CD4-positive, alpha-beta T cell treated with Interferon gamma for 1 hour (primary cell): ENCODE measurements at regions not wholly inside any gene's neighbourhood (a gene's known extent, or its start where the extent isn't known, plus 50 kb on each side); places are given as distances from the start of the nearest gene placed in this dataset.

Source experiments
- DNase-seq: peaks from one replicate; pipeline ENCODE4 v3.0.0-alpha.2; 2020

DNA sequence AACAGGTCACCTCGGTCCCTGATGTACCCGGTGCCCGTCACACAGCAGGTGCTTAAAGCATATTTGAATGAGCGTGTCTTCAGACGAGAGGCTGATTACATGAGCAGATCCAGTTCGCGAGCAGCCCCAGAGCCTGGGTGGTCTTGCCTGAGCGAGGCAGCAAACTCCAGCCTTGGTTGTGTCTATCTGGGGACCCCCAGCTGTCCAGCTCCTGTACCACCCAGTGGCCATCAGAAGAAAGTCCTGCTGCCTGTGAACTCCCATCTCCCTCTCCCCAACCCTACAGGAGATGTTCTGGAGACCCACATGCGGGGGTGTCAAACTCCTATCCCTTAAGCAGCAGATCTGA, 174.2 kb downstream of the PHETA1 start:
- no peak for DNase-seq

DNA sequence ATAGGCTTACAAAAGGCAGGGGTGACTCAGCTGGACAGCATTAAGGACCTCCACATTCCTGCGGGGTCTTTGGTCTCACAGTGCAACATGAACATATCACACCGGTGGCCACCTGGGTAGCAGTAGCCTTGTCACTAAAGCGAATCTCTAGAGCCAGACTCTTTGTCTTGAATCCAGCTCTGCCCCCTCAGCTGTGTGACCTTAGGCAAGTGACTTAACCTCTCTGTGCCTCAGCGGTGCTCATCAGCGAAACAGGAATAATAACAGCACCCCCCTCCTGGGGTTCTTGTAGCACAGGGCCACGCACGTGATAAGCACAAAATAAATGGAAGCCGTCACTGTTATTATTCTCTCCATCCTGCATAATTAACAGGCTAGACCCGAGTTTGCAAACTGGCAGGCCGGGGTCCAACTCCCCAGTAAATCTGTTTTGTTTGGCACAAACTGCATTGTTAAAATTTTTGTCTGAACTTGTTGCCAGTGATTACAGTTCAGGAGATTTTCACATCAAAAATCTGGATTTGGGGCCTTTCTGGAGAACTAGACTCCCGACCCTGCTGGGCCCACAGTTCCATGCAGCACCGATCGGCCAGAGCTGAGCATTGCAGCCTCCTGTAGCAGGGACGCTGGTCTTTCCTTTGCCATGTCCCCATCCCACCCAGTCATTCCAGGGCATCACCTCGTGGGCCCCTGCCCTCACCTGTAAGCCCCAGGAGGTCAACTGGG, 174.8 kb downstream of the PHETA1 start:
- DNase-seq, result no peak

DNA sequence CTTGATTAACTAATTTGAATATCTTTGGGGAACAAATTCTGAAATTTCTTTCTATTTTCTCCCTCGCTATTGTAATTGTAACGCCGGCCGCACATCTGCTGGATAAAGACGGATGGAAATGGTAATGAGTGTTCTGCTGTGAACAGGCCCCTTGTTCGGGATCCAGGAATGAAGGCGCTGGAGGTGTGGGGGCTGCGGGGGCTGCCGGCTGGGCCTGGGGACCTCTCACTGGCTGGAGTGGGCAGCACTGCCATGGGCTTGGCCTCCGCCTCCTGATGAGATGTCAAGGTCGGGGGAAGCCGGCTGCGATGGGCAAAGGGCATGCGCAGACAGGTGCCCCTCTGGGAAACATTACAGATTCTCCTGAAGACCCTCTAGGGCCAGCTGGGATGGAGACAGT, 175.4 kb downstream of the PHETA1 start:
- DNase-seq, result no peak

DNA sequence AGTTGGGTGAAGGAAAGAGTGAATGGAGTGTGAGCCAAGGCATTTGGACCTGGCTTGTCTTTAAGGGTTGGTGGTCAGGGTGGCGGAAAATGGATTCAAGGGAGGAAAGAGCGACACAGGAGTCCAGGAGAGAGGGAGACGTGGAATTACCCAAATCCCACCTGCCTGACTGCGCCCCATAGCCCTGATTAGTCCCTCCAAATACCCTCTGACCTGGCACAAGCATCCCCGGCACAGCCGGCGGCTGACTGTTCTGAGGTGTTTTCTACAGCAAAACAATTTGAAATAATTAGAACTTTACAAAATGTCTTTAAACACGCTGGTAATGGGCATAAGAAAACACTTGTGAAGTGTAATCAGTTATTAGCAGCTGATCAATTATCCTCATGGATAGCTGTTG, 175.8 kb downstream of the PHETA1 start:
- DNase-seq, result no peak

DNA sequence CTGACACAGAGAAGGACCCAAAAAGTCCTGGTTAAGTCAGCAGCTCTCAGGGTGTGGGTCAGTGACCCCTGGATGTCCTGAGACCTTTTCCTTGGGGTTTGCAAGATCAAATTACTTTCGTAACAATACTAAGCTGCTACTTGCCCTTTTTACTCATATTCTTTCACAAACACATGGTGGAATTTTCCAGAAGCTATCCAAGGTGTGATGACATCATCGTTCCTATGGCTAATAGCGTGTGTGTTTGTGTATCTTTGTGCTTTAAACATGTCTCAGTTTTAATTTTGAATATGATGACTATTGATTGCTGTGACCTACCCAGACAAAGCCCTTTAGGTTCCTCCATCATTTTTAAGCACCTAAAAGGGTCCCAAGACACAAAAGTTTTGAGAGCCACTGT, 176.2 kb downstream of the PHETA1 start:
- no peak for DNase-seq

DNA sequence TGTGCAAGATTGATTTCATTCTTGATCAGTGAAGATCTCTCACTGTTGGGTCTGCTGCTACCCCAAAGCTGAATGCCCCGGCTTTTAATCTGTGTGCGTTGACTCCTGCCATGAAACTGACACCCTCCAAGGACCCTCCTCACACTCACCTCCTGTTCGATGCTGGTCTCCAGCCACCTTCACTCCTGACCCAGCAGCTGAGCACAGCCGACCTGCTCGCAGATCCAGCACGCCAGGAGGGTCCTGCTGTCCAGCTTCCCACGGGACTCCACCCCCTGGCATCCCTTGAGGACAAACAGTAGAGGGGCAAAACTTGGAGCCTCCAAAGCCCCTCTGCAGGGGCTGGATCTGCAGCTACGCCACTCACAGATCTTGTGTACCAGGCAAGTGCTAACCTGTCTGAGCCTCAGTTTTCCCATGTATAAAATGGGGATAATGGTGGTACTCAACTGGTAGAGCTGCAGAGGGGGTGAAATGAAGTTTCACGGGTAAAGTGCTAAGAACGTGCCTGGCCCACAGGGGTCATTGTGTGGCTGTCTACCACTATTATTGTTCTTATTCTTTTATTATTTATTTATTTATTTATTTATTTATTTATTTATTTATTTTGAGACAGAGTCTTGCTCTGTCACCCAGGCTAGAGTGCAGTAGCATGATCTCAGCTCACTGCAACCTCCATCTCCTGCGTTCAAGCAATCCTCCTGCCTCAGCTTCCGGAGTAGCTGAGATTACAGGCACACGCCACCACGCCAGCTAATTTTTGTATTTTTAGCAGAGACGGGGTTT, 178.0 kb downstream of the PHETA1 start:
- DNase-seq, result no peak

DNA sequence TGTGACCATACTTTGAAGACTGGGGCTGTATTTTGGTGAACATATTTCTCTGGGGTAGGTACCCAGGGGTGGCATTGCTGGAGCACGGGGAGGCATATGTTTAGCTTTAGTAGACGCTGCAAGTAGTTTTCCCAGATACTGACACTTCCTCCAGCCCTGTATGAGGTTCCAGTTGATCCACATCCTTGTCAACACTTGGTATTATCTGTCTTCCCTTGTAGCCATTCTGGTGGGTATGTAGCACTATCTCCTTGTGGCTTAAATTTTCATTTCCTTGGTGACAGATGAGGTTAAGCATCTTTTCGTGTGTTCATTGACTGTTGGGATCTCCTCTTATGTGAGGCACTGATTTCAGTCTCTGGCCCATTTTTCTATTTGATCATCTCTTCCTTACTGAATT, 179.1 kb downstream of the PHETA1 start:
- no peak for DNase-seq

DNA sequence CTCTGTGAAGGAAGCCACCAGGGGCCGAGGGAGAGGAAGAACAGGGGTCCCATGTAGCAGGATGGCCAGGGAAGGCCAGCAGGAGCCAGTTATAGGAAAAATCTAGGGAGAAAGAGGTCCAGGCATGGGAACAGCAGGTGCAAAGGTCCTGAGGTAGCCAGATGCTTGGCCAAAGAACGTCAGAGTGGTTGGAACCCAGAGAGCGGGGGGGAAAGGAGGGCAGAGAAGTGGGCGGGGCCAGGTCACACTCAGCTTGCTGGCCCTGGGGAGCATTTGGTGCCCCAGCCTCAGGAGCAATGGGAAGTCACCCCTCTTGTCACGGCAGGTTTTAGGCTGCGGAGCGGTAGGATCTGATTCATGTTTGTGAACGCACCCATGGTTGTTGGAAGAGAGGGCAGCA, 180.5 kb downstream of the PHETA1 start:
- DNase-seq, result no peak

DNA sequence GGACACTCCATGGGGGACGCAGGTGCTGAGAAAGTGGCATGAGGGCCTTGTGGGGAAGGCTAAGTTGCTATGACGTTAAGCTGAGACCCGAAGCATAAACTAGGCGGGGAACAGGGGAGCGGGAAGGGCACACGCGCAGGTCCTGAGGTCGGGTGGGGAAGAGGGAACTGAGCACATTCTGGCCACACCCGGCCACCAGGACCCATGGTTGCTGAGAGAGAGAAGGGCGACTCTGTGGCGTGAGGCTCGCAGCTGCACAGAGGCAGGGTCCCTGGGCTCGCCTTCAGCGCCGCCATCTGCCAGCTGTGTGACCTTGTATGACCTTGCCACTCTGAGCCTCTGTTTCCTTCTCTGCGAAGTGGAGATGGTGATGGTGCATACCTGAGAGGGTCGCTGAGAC, 182.5 kb downstream of the PHETA1 start:
- no peak for DNase-seq

DNA sequence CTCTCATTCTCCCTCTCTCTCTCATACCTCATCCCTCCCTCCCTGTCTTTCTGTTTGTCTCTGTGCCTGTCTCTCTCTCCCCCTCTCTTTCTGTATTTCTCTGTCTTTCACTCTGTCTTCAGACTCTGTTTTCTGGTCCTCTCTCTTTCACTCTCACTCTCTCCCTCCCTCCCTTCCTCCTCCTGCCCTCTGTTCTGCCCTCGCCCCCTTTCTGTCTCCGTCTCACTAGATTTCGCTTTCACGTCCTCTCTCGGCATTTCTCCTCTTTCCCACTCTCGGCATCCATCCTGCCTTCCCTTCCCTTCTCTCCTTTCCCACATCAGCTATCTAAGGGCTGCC, 183.0 kb downstream of the PHETA1 start:
- DNase-seq, result no peak

DNA sequence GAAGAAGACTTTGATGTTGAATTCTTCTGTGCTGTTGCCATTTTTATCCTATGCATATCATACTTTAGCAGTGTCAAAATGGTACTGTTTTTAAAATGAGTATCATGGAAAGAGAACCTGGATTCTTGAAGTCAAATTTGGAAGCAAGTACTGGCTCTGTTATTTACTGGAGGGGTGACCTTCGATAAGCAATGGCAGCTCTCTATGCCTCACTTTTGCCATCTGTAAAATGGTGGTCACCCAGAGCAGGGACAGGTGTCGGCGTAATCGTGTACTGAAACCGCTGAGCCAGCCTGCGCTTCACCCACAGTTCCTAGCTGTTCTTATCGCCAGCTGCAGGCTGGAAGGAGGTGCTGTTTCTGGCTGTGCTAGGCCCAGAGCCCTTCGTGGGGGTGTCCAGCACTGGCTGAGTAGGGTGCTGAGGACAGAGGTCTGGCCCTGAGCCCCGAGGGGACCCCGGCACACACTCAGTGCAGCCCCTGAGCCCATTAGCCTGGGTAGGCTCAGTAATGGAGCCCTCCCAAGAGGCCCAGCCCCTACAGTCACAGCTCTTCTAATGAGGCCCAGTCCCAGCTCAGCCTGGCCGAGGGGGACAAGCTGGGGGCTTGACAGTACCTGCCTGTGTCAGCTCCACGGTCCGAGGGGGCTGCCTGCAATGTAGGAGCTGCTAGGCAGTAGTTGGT, 183.5 kb downstream of the PHETA1 start:
- no peak for DNase-seq

DNA sequence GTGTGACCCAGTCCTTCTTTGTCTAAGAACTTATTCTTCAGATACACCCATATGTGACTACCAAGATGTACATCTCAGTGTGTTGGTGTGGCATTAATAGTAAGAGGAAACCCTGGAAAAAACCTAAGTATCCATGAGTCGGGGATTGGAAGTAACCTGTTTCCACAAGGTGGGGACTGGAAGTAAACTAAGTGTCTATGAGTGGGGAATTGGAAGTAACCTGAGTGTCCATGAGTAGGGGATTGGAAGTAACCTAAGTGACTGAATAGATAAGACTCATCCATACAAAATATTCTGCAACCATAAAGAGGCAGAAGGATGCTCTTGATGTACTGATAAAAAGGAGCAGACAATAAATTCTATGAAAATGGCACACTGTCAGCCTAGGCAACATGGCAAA, 184.7 kb downstream of the PHETA1 start:
- no peak for DNase-seq

DNA sequence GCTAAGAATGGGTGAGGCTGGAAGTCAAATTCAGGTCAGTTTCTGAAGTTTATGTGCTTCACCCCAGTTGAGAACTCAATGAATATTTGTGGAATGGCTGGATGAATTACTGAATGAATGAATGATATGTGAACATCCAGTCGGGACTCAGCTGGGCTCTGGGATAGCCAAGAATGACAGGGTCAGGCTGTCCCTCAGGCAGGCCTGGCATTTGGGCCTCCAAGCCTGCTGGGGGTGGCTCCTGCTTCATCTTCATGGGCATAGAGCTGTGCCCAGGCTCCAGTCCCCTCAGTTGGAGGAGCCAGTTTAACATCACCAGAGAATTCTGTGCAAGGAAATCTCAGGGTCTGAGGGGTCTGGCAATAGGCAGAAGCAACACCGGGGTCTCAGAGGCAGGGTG, 185.8 kb downstream of the PHETA1 start:
- no peak for DNase-seq

DNA sequence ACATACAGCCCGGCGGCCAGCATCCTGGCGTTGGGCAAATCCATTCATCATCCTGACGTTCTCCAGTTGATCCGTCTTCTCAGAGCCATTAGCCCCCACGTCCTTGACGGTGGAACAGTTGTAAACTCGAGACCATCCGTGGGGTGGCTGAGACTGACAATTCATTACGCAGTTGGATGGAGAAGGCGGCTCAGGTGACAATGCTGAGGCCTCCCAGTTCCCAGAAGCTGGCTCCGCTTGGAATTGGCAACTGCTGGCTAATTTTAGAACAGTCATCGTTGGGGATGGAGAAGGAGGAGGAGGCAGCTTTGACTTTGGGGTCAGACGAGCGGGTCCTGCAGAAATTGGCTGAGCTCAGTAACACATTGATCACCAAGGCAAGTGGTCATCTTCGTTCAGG, 186.5 kb downstream of the PHETA1 start:
- DNase-seq, result no peak

DNA sequence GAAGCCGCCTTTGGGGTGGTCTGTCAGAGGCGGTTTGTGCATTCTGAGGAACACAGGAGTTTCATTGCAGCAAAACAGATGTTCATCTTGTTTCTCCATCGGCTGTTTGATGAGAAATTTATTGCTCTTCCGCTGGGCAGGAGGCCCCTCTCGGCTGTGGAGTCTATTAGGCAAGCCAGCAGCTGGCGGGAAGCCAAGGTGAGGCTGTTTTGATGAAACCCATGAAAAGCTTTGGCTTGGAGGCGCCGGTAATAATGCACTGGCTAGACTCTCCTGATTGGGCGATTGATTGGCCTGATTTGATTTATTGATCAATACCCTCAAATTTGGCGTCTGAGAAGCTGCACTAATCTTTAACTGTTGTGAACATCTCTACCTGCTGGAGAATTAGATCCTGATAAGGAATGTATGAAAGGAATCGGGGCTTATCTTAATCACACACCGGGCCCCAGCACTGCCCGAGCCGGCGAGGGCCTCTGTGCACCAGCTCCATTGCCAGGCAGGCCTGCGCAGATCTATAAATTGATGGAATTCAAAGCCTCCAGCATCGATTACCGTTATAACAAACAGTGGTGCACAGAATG, 187.7 kb downstream of the PHETA1 start:
- DNase-seq, result no peak

DNA sequence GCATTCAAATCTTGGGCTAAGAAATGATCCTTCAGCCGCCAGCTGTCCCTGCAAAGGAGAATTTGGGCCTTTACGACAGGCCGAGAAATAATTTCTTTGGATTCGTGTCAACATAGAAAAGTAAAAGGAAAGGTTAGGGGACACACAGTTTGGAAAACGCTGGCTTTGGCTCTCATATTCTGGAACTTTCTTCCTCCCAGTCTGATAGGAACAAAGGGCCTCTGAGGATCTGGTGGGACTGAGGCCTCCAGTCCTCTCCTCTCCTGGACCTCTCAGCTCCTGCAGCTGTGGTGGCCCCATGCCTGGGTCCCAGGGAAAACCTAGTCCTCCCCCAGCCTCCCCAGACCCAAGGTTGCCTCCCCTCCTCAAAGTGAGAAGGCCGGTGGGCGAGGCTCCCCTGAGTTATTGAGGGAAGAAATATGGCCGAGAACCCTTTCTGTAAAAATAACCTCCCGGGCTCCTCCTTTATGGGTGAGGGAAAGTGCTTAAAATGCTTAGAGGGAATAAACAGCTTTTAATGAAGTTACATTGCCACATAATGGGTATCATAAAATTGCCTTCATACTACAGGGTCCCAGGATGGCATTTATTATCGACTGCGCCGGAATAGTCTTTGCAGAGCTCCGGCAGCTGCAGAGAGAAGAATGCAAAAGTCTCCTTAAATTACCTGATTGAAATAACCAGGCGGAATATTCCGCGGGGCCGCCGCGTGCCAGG, 188.3 kb downstream of the PHETA1 start:
- DNase-seq, result no peak

DNA sequence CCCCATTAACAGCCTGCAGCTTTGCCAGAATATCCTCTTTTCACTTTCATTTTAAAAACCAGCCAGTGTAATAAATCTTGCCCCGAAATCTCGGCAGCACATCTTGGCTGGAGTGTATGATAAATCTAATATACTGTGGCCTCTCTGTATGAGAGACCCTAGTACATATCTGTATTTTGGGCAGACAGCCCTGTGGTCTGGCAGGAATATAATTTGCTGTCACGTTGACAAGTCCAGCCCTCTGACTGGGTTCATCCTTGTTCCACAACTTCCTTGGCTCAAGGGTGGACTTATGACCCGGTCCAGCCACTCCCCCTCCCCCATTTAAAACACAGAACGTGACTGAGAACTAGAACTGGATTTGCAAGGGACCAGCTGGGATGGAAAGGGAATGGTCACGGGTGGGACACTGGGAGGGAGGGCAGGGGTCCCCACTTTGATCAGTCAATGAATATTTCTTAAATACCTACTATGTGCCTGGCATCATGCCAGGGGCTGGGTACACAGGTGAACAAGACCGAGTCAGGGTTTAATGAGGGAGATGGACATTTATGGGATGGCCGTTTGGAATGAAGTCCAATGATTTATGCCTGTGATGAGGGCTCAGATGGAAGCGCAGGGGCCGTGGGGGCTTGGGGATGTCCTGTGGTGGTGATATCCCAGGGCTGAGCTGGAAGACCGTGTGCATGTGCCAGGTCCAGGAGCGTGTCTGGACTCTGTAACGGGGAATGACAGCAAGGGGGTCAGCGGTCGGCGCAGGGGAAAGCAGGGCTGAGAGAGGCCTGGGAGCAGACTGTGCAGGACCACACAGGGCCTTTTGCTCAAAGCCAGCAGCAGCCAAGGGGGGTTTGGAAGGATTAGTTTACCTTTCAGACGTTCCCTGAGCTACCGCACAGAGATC, 190.5 kb downstream of the PHETA1 start:
- no peak for DNase-seq

DNA sequence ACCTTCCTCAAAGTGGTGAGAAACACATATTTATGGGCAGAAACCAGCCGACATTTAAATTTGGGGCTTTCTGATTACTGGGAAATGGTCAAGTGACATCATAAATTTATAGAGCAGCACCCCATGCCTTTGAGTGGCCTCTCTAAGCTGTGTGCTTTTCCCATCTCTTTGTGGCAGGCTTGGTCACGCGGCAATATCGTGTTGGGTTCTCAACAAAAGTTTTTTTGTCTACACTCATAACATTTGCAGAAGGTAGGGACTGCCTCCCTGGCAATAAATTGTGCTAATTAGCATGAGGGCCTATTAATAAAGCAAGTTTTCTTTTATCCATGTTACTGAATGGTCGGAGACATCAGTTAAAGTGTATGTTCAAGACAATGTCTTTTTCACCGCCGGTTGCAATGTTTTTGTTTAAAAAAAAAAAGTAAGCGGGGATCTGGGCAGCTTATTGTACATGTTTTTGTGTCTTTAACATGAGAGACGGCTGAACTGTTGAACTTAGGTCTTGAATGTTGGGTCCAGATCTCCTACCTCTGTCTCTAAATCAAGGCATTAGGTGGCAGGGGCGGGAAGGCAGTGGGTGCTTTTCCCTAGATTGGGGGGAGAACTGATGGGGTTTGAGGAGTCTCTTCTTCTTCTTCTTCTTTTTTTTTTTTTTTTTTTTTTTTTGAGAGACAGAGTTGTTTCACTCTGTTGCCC, 193.3 kb downstream of the PHETA1 start:
- no peak for DNase-seq

DNA sequence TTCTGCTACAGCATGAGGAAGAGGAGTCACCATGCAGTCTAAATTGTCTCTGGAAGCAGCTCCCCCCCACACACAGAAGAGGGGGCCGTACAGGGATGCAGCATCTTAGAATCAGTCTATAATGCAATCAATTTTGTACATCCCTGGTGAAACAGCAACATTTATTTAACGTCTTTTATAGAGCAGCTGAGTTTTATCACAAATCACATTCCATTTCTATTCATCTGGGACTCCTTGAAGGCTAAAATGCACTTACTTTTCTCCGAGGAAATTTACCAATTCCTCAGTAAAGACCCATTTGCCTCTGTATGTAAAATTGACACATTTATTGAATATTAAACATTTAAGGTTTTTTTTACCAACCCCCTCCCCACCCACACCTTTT, 193.9 kb downstream of the PHETA1 start:
- DNase-seq, result no peak

DNA sequence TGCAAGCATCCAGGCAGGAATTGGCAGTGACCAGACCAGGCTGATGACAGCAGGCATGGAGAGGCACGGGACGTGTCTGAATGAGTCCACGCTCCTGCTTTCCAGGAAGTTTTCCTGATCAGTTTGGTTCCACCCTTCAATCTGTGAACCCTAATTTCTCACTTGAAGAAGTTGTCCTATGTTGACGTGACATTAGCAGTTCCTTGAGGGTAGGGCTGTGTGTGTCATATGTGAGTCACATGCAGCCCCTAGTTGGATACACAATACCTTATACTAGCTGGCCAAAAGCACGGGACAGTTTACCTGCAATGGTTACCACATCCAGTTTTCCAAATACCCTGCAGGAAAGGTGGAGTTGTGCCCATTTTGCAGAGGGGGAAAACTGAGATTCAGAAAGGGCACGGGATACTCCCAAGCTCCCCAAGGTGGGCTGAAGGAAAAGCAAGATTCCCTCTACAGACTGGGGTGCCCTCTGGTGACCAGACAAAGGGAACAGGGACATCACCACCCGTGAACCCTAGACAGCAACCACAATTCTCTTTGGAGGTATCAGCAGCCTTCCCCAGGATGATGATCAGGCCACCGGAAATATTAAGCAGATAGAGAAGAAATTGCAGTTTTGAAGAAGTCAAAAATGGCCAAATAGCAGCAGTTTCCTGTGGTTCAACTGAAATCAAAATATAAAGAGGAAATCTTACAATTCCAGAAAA, 194.5 kb downstream of the PHETA1 start:
- DNase-seq, result no peak

DNA sequence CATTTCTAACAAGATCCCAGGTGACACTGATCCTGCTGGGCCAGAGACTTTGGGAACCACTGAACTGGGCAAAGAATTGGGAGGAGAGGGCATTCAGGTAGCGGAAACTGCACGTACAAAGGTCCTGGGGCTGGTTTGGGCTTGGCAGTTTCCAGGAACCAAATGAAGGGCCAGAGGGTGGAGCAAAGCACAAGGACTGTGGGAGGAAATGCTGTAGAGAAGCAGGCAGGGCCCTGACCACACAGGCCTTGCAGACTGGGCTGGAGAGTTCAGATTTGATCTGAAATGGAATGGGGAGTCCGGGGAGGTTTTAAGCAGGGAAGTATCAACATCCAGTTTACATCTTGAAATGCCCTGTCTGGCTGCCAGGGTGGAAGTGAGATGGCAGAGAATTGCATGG, 195.1 kb downstream of the PHETA1 start:
- DNase-seq, result no peak
